HCT116 (cell line): ENCODE measurements at regions not wholly inside any gene's neighbourhood (a gene's known extent, or its start where the extent isn't known, plus 50 kb on each side); places are given as distances from the start of the nearest gene placed in this dataset.

Experiments
- ATAC-seq: fragments of 200-7000 bp; cut with Tn5 transposase; 2 replicates; pipeline ENCODE4 v1.9.1; 2020; ENCODE audit warnings: mild to moderate bottlenecking, moderate library complexity
- BruUV-seq: library from RNA; stranded (reverse); fragments of 400-500 nt; replicated peaks from 2 replicates; lab custom pipeline; 2021; lab: Mats Ljungman, UMichigan
- CTCF ChIA-PET: fragments of 300-600 bp; sonication (Branson Sonifier 250); formaldehyde crosslinking; loops from one replicate; lab custom pipeline; 2021; ENCODE audit warnings: antibody characterized with exemption; lab: Charles Lee
- POLR2A ChIA-PET: fragments of 300-600, 350-600 bp; sonication (Branson Sonifier 250); formaldehyde crosslinking; loops from one replicate; lab custom pipeline; 2021; ENCODE audit warnings: antibody characterized with exemption; lab: Charles Lee
- RAD21 ChIA-PET, 2 experiments: fragments of 300-600 bp; sonication (Branson Sonifier 250); formaldehyde crosslinking; loops; one replicate each; lab custom pipeline; 2023; ENCODE audit warnings: low total read pairs in 2 of 2; ENCODE audit not compliant: uncharacterized antibody in 2 of 2, unreplicated experiment in 2 of 2, low non-redundant PET in 1 of 2; lab: Charles Lee
- DNase-seq: peaks from one replicate; pipeline ENCODE4 v3.0.0-alpha.2; 2010; ENCODE audit warnings: low read depth, low spot score
- H2AFZ ChIP-seq: fragments of 200-600 bp; shearing (Covaris generic), sonication (generic); 2 replicates; pipeline ENCODE4 v1.6.1; 2017; ENCODE audit warnings: low read depth, mixed run types, mixed read lengths, antibody characterized with exemption, low read length; ENCODE audit not compliant: poor library complexity, severe bottlenecking
- H3K27ac ChIP-seq: 2 replicates; pipeline ENCODE4 v1.5.1; 2012; ENCODE audit warnings: low read depth, low read length
- H3K27me3 ChIP-seq: fragments of 200-600 bp; sonication (generic); 2 replicates; pipeline ENCODE4 v1.6.1; 2016; ENCODE audit warnings: mixed run types, low read length, mixed read lengths; ENCODE audit not compliant: insufficient read depth
- H3K36me3 ChIP-seq, 2 experiments: fragments of 200-500 bp in 1 of 2; fragments of 200-600 bp in 1 of 2; sonication (Bioruptor generic) in 1 of 2; sonication (generic) in 1 of 2; 2 replicates each; pipeline versions ENCODE4 v1.5.1 to v1.6.1; 2014 to 2016; ENCODE audit warnings: low read length in 2 of 2, inconsistent platforms in 1 of 2, mixed read lengths in 1 of 2, mixed run types in 1 of 2; ENCODE audit not compliant: insufficient read depth in 2 of 2, control insufficient read depth in 1 of 2
- H3K4me1 ChIP-seq, 2 experiments: fragments of 200-600 bp in 1 of 2; sonication (generic) in 1 of 2; 2 replicates each; pipeline versions ENCODE4 v1.5.1 to v1.6.1; 2012 to 2017; ENCODE audit warnings: low read length in 2 of 2, inconsistent platforms in 1 of 2, mild to moderate bottlenecking in 1 of 2, mixed read lengths in 1 of 2, mixed run types in 1 of 2, moderate library complexity in 1 of 2; ENCODE audit not compliant: insufficient read depth in 2 of 2, control insufficient read depth in 1 of 2
- H3K4me2 ChIP-seq: fragments of 200-600 bp; sonication (generic); 2 replicates; pipeline ENCODE4 v1.6.1; 2017; ENCODE audit warnings: mixed run types, low read length, mixed read lengths
- H3K4me3 ChIP-seq, 2 experiments: fragments of 200-600 bp in 1 of 2; sonication (generic) in 1 of 2; replicated peaks in 1 of 2; 2 replicates each; pipeline ENCODE4 v1.5.1; 2011 to 2016; ENCODE audit warnings: low read length in 2 of 2, control low read depth in 1 of 2, low read depth in 1 of 2, mild to moderate bottlenecking in 1 of 2, mixed read lengths in 1 of 2, mixed run types in 1 of 2
- H3K79me2 ChIP-seq: fragments of 200-600 bp; sonication (generic); 2 replicates; pipeline ENCODE4 v1.6.1; 2017; ENCODE audit warnings: mild to moderate bottlenecking, mixed run types, low read length, moderate library complexity, mixed read lengths; ENCODE audit not compliant: insufficient read depth
- H3K9ac ChIP-seq: fragments of 200-600 bp; sonication (generic); 2 replicates; pipeline ENCODE4 v1.6.1; 2016; ENCODE audit warnings: low read length, mixed read lengths
- H3K9me2 ChIP-seq: fragments of 200-600 bp; sonication (generic), shearing (Covaris generic); 2 replicates; pipeline ENCODE4 v1.6.1; 2017; ENCODE audit warnings: mixed run types, mild to moderate bottlenecking, moderate library complexity; ENCODE audit not compliant: insufficient read depth
- H3K9me3 ChIP-seq, 2 experiments: fragments of 200-500 bp in 1 of 2; fragments of 200-600 bp in 1 of 2; sonication (Bioruptor generic) in 1 of 2; sonication (generic) in 1 of 2; 2 replicates each; pipeline ENCODE4 v1.6.1; 2014 to 2017; ENCODE audit warnings: low read length in 2 of 2, mixed read lengths in 2 of 2, inconsistent platforms in 1 of 2, low read depth in 1 of 2, mild to moderate bottlenecking in 1 of 2, mixed run types in 1 of 2, moderate library complexity in 1 of 2; ENCODE audit not compliant: control insufficient read depth in 1 of 2, insufficient read depth in 1 of 2
- H4K20me1 ChIP-seq: fragments of 200-600 bp; sonication (generic), shearing (Covaris generic); 2 replicates; pipeline ENCODE4 v1.6.1; 2017; ENCODE audit warnings: mixed run types, mild to moderate bottlenecking, moderate library complexity; ENCODE audit not compliant: insufficient read depth
- CBX3 ChIP-seq: IDR thresholded peaks from 2 replicates; pipeline ENCODE4 v1.6.1; 2012; ENCODE audit warnings: low read depth
- CEBPB ChIP-seq: IDR thresholded peaks from 2 replicates; pipeline ENCODE4 v1.6.1; 2012; ENCODE audit warnings: low read depth
- ELF1 ChIP-seq: IDR thresholded peaks from 2 replicates; pipeline ENCODE4 v1.6.1; 2012; ENCODE audit warnings: low read depth, borderline replicate concordance
- EZH2 ChIP-seq: fragments of 200-600 bp; sonication (generic); IDR thresholded peaks from 2 replicates; pipeline ENCODE4 v1.6.1; 2017; ENCODE audit warnings: antibody characterized with exemption, mixed run types
- EZH2phosphoT487 ChIP-seq: fragments of 200-600 bp; IDR thresholded peaks from 2 replicates; pipeline ENCODE4 v1.6.1; 2018; ENCODE audit warnings: antibody characterized with exemption, borderline replicate concordance
- FOSL1 ChIP-seq: IDR thresholded peaks from 2 replicates; pipeline ENCODE4 v1.6.1; 2012; ENCODE audit warnings: low read depth
- JUND ChIP-seq: IDR thresholded peaks from 2 replicates; pipeline ENCODE4 v1.6.1; 2012
- POLR2A ChIP-seq: IDR thresholded peaks from 2 replicates; pipeline ENCODE4 v1.7.0; 2011; ENCODE audit warnings: borderline replicate concordance; ENCODE audit not compliant: insufficient read depth, insufficient read length; ENCODE audit errors: extremely low read depth
- POLR2AphosphoS5 ChIP-seq: IDR thresholded peaks from 2 replicates; pipeline ENCODE4 v1.6.1; 2011; ENCODE audit warnings: mild to moderate bottlenecking, low read depth, low read length, moderate library complexity
- RAD21 ChIP-seq: IDR thresholded peaks from 2 replicates; pipeline ENCODE4 v1.6.1; 2012; ENCODE audit warnings: low read depth, mild to moderate bottlenecking
- SIN3A ChIP-seq: IDR thresholded peaks from 2 replicates; pipeline ENCODE4 v1.6.1; 2012; ENCODE audit warnings: low read depth
- SP1 ChIP-seq: IDR thresholded peaks from 2 replicates; pipeline ENCODE4 v1.6.1; 2012; ENCODE audit warnings: low read depth
- SRF ChIP-seq: IDR thresholded peaks from 2 replicates; pipeline ENCODE4 v1.6.1; 2012; ENCODE audit warnings: low read depth
- YY1 ChIP-seq: IDR thresholded peaks from 2 replicates; pipeline ENCODE4 v1.6.1; 2011; ENCODE audit warnings: low read length, low read depth, moderate library complexity, mild to moderate bottlenecking; ENCODE audit not compliant: insufficient replicate concordance; ENCODE audit errors: extremely low read depth
- ZFX ChIP-seq: fragments of 450-650 bp; IDR thresholded peaks from 2 replicates; pipeline ENCODE4 v1.6.1; 2017
- ZNF274 ChIP-seq: fragments of 200-500 bp; sonication (Bioruptor generic); IDR thresholded peaks from 2 replicates; pipeline ENCODE4 v1.6.1; 2014; ENCODE audit warnings: mild to moderate bottlenecking, low read depth, low read length, inconsistent platforms
- intact Hi-C: fragments of 100-400 bp; cut with micrococcal nuclease; formaldehyde crosslinking; loops from 2 replicates; pipeline ENCODE4 v1.10.0; 2022
- TF ChIP-seq, protein P1 (sequence below), 3 experiments: fragments of 200-600 bp in 1 of 3; sonication (generic) in 1 of 3; IDR thresholded peaks in 2 of 3; conservative IDR thresholded peaks in 1 of 3; 2 replicates each; pipeline ENCODE4 v1.5.1; 2012 to 2017; ENCODE audit warnings: low read depth in 2 of 3, low read length in 2 of 3, antibody characterized with exemption in 1 of 3, borderline replicate concordance in 1 of 3, control low read depth in 1 of 3, mild to moderate bottlenecking in 1 of 3, mixed read lengths in 1 of 3, mixed run types in 1 of 3, moderate library complexity in 1 of 3; ENCODE audit not compliant: insufficient read depth in 1 of 3
- TF ChIP-seq, protein P2 (sequence below): IDR thresholded peaks from 2 replicates; pipeline ENCODE4 v1.6.1; 2012
- TF ChIP-seq, protein P3 (sequence below): IDR thresholded peaks from 2 replicates; pipeline ENCODE4 v1.6.1; 2012; ENCODE audit warnings: low read depth
- TF ChIP-seq, protein P4 (sequence below): IDR thresholded peaks from 2 replicates; pipeline ENCODE4 v1.6.1; 2011; ENCODE audit warnings: mild to moderate bottlenecking, low read length, moderate library complexity; ENCODE audit not compliant: insufficient replicate concordance; ENCODE audit errors: extremely low read depth

DNA sequence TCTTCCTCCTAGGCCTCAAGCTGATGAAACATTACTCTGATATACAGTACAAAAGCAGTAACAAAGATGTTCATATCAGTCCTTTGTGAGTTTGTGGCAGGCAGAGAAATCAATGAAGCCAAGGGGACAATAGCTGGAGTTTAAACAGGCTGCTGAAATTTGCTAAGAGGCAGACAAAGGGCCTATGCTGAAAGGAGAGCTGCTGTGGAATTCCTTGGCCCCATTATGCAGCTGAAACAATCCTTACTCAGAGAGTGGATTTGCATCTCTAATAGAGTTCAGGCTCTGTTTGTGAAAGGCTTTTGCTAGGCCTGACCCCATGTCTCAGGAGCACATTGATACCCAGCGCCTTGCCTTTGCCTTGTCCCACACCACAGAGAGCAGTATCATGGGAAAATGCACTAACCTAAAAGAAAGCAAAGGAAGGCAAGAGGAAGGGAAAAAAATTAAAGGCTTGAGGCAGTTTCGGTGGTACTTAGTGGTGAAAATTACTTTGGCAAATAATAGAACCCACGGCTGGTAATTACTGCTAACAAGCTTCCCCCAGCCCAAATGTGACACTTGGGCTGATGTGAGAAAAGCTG is 195.0 kb upstream of the EPHA3 start:
- intact Hi-C loops, result no loop called here
- no peaks in the 10 kb centered on the region for H3K36me3 ChIP-seq
- ChIA-PET POLR2A (no interaction called here), CTCF (no interaction called here), RAD21 (no interaction called here)
- no peak overlapping the region for H3K4me3 ChIP-seq
- no peak overlapping the region for H2AFZ ChIP-seq
- H3K27me3 ChIP-seq, result no peaks in the 10 kb centered on the region
- no peak for DNase-seq
- H3K27ac ChIP-seq, result no peak overlapping the region
- ATAC-seq, result no peak
- no peaks in the 10 kb centered on the region for H3K9me2 ChIP-seq
- TF ChIP-seq ZFX (no peak), EZH2 (no peak), SP1 (no peak), YY1 (no peak), JUND (no peak), EZH2phosphoT487 (no peak), SRF (no peak), POLR2A (no peak), RAD21 (no peak), ELF1 (no peak), FOSL1 (no peak), SIN3A (no peak), CBX3 (no peak), ZNF274 (no peak), CEBPB (no peak), POLR2AphosphoS5 (no peak)
- TF ChIP-seq, protein P1, sequence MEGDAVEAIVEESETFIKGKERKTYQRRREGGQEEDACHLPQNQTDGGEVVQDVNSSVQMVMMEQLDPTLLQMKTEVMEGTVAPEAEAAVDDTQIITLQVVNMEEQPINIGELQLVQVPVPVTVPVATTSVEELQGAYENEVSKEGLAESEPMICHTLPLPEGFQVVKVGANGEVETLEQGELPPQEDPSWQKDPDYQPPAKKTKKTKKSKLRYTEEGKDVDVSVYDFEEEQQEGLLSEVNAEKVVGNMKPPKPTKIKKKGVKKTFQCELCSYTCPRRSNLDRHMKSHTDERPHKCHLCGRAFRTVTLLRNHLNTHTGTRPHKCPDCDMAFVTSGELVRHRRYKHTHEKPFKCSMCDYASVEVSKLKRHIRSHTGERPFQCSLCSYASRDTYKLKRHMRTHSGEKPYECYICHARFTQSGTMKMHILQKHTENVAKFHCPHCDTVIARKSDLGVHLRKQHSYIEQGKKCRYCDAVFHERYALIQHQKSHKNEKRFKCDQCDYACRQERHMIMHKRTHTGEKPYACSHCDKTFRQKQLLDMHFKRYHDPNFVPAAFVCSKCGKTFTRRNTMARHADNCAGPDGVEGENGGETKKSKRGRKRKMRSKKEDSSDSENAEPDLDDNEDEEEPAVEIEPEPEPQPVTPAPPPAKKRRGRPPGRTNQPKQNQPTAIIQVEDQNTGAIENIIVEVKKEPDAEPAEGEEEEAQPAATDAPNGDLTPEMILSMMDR (IDR thresholded peaks at IDR 0.05 in 2 of 3, conservative IDR thresholded peaks at IDR 0.05 in 1 of 3; ENCODE audit: borderline replicate concordance in 1 of 3, insufficient read depth in 1 of 3, low read depth in 2 of 3, low read length in 2 of 3), result no peak
- TF ChIP-seq, protein P2, sequence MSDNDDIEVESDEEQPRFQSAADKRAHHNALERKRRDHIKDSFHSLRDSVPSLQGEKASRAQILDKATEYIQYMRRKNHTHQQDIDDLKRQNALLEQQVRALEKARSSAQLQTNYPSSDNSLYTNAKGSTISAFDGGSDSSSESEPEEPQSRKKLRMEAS, result no peak
- TF ChIP-seq, protein P3, sequence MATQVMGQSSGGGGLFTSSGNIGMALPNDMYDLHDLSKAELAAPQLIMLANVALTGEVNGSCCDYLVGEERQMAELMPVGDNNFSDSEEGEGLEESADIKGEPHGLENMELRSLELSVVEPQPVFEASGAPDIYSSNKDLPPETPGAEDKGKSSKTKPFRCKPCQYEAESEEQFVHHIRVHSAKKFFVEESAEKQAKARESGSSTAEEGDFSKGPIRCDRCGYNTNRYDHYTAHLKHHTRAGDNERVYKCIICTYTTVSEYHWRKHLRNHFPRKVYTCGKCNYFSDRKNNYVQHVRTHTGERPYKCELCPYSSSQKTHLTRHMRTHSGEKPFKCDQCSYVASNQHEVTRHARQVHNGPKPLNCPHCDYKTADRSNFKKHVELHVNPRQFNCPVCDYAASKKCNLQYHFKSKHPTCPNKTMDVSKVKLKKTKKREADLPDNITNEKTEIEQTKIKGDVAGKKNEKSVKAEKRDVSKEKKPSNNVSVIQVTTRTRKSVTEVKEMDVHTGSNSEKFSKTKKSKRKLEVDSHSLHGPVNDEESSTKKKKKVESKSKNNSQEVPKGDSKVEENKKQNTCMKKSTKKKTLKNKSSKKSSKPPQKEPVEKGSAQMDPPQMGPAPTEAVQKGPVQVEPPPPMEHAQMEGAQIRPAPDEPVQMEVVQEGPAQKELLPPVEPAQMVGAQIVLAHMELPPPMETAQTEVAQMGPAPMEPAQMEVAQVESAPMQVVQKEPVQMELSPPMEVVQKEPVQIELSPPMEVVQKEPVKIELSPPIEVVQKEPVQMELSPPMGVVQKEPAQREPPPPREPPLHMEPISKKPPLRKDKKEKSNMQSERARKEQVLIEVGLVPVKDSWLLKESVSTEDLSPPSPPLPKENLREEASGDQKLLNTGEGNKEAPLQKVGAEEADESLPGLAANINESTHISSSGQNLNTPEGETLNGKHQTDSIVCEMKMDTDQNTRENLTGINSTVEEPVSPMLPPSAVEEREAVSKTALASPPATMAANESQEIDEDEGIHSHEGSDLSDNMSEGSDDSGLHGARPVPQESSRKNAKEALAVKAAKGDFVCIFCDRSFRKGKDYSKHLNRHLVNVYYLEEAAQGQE, result no peak
- TF ChIP-seq, protein P4, sequence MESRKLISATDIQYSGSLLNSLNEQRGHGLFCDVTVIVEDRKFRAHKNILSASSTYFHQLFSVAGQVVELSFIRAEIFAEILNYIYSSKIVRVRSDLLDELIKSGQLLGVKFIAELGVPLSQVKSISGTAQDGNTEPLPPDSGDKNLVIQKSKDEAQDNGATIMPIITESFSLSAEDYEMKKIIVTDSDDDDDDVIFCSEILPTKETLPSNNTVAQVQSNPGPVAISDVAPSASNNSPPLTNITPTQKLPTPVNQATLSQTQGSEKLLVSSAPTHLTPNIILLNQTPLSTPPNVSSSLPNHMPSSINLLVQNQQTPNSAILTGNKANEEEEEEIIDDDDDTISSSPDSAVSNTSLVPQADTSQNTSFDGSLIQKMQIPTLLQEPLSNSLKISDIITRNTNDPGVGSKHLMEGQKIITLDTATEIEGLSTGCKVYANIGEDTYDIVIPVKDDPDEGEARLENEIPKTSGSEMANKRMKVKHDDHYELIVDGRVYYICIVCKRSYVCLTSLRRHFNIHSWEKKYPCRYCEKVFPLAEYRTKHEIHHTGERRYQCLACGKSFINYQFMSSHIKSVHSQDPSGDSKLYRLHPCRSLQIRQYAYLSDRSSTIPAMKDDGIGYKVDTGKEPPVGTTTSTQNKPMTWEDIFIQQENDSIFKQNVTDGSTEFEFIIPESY, result no peak
- no peaks in the 10 kb centered on the region for H3K79me2 ChIP-seq
- peaks cover 0 to 24% of the 10 kb centered on the region in 2 experiments; a peak in 2 of 4 replicates for H3K9me3 ChIP-seq
- H3K9ac ChIP-seq, result no peak overlapping the region
- BruUV-seq, result no TSS peak
- H3K4me1 ChIP-seq, result no peaks in the 10 kb centered on the region
- no peak overlapping the region for H3K4me2 ChIP-seq
- no peaks in the 10 kb centered on the region for H4K20me1 ChIP-seq
